Stimulated activated CD4-positive, alpha-beta T cell treated with anti-CD3 and anti-CD28 coated beads, Interleukin-1b, Interleukin-23, amount 100 ng/mL, for 24 hours (primary cell): ENCODE measurements at regions not wholly inside any gene's neighbourhood (a gene's known extent, or its start where the extent isn't known, plus 50 kb on each side); places are given as distances from the start of the nearest gene placed in this dataset.

ENCODE experiments used
- DNase-seq, 4 experiments: peaks; one replicate each; pipeline ENCODE4 v3.0.0-alpha.2; 2020; ENCODE audit warnings: low read depth in 4 of 4, low spot score in 1 of 4

GRCh38 chr15:53462651-53463050, 296.8 kb downstream of the WDR72 start:
- DNase-seq, result no peak

DNA sequence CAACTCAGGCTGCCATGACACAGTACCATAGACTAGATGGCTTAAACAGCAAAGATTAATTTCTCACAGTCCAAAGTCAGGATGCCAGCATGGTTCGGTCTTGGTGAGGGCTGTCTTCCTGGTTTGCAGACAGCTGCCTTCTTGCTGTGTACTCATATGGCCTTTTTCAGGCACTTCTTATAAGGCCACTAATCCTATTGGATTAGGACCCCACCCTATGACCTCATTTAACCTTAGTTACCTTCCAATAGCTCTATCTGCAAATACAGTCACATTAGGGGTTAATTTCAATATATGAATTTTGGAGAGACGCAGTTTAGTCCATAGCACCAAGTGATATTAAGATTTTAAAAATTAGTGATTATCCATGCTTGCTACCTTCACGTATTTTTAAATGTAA, 297.8 kb downstream of the WDR72 start:
- no peak for DNase-seq

DNA sequence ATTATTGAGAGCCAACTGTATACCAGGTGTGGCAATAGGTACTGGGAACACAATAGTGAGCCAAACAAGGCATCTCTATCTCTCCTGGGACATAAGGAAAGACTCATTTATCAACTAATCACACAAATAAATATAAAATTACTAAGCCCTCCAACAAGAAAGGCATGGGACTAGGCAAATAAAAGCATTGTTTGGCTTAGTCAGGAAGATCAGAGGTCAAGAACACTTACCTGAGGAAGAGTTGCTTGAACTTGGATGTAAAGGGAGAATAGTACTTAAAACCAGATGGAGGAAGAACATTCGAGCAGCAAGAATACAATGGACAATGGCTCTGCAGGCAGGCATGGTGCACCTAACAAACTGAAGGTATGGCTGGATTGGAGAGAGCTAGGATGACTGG, 300.7 kb downstream of the WDR72 start:
- DNase-seq, result no peak

DNA sequence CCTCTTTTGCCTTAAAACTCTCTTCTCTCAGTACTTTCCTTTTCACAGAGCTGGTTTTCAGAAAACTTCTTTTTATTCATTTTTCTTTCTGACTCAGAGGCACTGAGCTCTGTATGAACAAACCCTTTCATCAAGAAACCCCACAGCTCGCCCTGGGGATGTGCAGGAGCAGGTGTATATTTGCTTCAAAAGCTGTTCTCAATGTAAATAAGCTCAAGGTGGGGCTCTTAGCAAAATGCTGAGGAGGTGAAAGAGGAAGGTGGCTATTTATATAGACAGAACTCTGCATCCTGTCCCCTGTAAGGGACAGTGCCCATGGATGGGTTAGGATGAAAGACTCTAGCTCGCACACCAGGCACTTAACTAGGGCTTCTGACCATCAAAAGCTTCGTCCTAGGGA, 302.0 kb downstream of the WDR72 start:
- no peak for DNase-seq

- no peak for DNase-seq
Observed at GRCh38 chr15:53454843-53455721, 304.4 kb downstream of the WDR72 start.

DNA sequence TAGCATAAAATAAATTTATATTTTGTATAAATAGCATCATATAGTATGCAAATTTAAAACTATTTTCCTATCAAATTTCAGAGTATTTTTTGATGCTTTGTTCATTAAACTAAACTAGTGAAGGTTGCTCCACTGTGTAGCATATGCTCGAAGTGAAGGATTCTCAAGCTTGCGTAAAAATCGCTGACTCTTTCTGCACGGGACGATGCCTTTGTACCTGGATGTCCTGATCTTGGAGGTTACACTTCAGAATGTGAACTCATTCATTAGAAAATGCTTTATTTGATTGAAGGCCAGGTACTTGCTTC, 305.0 kb downstream of the WDR72 start:
- no peak for DNase-seq

DNA sequence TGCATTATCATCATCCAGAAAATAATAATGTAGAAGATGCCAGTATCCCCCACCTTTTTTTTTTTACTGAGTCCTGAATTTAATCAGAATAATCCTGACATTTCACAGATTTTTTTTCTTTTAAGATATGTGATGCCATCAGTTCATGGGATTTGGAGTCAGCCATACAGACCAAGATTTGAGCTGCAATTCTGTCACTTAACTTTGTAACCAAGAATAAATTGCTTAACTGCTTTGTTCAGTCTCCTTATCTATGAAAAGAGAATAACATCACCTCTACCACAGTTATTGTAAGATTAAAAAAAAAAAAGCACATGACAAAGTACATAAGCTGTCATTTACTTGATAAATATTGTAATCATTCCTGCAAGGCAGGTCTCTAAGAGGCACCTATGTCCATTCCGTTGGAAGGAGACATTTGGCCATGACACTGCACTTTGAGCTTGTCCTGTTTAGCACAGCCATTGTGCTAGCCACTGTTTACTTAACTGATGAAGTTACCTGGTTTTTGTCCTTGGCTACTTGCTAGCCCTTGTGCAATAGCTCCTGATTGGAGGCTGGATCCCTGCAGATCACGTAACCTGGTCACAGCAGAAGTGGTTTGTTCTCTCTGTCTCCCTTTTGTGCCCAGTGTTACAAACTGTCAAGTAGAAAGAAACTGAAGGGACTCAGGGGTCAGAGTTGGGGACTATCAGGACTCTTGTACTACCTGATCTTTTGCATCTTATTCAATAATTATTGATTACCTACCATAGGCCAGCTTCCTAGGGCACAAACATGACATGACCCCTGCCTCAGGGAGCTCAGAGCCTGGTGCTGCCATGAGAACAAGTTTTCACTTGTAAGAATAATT, 306.0 kb downstream of the WDR72 start:
- DNase-seq, result no peak

- DNase-seq, result no peak
Observed at GRCh38 chr15:53448232-53449015, 311.0 kb downstream of the WDR72 start.

DNA sequence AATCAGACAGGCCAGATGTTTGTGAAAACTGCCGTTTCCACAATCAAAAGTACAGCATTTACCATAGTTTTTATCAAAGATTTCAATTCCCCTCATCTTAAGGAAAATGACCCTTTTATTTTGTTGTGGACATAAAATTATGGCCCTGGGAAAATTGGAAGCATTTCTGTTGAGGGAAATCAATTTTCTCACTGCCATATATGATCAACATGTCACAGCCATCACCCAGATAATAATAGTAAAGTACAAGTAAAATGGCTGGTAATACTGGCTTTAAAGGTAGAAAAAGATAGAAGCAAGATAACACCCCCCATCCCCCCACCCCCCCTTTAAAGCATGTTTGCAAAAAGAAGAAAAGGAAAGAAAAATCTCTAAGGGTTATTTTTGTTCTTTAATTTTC, 311.7 kb downstream of the WDR72 start:
- no peak for DNase-seq

- DNase-seq, result no peak
Observed at GRCh38 chr15:53447053-53447574, 312.3 kb downstream of the WDR72 start.

- no peak for DNase-seq
Observed at GRCh38 chr15:53446376-53446775, 313.1 kb downstream of the WDR72 start.

DNA sequence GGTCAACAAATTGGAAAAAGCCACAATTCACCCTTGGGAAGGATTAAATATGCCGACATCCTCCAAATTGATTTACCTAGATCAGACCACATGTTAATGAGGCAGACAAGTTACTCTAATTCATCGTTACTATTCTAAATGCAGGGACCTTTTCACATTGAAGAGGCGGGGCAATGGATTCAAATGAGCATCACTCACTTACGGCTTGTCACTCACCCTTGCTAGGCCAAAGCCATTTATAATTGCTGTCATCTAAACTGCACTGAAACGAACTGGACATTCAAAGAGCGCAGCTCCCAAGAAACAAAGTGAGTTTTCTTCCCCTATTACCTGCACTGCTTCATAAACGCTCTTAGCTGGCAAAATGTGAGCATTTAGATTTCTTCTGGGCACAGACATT, 313.9 kb downstream of the WDR72 start:
- no peak for DNase-seq

DNA sequence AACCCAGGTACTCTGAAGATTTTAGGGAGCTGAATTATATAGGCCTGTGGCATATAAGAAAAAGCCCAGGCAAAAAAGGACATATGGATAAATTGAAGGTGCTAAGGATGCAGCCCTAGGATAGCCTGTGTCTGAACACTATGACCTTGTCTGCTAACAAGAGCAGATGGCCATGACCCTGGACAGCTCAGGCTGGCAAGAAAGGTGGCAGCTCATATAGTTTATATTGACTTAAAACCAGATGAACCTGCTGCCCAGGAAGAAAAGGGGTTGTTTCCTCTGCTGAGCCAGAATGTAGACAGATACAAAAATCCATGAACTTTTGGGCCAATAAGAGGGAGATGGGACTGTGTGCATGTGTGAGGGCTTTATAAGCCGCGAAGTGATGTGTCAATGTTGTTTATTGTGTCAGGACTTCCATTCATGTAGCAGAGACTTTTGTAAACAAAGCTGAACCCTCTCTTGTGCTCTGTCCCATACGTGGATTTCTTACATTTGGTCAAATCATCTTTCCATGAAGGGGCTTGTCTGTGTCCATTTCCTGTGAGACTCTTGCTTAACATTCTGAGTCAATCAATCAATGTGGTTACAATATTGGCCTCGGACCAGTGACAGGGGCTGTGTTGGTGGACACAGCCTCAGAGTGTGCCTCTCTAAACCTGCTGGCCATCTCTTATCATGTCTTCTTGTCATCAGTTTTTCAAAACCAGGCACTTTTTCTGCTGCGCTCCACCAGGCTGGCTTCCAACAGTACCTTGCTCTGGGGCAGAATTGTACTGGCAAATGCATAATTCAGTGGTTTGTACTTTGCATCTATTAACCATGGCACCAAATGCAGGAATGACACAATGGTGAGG, 321.2 kb downstream of the WDR72 start:
- DNase-seq, result no peak

- DNase-seq, result no peak
Observed at GRCh38 chr15:53437366-53437765, 322.1 kb downstream of the WDR72 start.

DNA sequence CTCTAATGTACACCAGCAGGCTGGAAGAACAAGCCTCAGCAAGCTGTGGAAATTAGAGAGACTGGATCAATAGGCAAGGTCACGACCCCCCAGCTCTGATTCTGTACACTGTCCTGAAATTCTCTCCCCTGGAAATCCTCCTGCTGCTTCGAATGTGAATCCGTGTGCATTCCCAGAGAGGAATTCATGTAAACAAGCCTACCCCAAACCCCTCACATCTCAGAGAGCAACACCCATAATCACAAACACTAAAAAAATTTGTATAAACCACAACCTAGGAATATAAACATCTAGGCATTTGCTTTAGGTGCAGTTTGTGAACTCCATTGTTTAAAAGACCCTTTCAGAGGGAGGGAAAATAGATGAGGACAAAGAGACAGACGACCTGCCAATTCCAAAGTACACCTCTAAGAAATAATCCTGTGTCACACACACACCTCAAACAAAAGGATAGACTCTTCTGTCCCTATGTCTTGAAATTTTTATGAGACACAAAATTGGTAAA, 325.2 kb downstream of the WDR72 start:
- no peak for DNase-seq

DNA sequence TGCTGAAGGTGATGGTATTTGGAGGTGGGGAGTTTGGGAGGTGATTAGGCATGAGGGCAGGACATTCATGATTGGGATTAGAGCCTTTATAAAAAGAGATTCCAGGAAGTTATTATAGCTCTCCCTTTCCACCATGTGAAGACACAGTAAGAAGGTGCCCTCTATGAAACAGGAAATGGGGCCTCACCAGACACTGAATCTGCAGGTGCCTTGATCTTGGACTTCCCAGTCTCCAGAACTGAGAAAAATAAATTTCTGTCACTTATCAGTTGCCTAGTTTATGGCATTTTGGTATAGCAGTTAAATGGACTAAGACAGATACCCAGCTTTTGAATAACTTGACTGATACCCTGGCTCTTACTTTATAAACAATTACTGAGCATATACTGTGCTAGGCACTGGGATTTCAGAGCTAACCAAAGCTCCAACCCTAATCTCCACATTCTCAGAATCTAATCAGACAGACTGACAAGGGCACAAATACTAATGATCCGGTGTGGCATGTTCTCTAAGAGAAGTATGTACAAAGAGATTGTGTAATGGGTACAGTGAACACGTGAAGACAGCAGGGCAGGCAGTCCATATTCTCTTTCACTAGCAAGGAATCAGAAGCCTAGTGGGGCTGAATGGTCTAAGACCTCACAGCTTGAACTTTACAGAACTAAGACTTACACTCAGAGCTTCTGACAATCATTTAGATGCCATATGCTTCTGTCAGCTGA, 343.1 kb downstream of the WDR72 start:
- no peak for DNase-seq

DNA sequence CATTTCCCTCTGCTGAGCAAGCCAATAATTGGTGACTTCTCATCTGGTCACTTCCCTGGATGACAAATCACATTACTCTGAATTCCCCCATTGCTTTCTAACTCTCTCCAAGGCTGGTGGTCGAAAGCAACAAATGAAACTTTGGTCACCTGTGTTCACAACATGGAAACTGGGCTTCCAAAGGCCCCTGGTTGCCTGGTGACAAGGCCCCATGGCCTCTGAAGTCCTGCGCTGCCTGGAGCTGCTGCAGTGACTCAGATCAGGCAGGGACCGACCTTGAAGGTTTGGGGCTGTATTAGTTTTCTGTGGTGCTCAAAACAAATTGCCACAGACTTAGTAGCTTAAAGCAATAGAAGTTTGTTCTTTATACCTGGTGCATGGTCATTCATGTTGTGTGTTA, 345.3 kb downstream of the WDR72 start:
- DNase-seq, result no peak

DNA sequence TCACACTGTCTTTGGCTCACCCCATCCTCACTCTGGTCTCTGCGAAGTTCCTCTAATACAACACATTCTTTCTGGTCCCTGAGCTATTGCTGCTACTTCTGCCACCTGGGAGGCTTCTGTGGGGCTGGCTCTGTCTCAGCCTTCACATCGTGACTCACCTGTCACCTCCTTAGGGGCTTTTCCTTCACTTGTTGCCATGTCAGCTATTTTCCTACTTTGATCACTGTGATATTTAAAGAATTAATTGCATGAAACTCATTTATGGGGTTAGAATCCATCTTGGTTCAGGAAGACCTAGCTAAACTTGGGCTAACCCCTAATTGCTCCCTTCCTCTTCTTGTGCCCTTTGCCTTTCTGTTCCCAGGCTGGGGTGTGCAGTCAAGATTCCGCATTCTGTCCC, 346.9 kb downstream of the WDR72 start:
- DNase-seq, result no peak

GRCh38 chr15:53404930-53405493, 354.5 kb downstream of the WDR72 start:
- no peak for DNase-seq
